Lower lobe of right lung (tissue), 2 donors: ENCODE measurements at regions not wholly inside any gene's neighbourhood (a gene's known extent, or its start where the extent isn't known, plus 50 kb on each side); places are given as distances from the start of the nearest gene placed in this dataset.

Source experiments
- ATAC-seq, 2 donors: fragments of 200-7000 bp; cut with Tn5 transposase; one replicate each; pipeline ENCODE4 v1.9.1; 2020 to 2022; ENCODE audit warnings: mild to moderate bottlenecking in 2 of 2, moderate library complexity in 2 of 2
- DNase-seq: peaks from one replicate; pipeline ENCODE4 v3.0.0-alpha.2; 2020
- H3K27ac ChIP-seq: fragments of 200-600 bp; one replicate; pipeline ENCODE4 v1.8.0; 2022
- H3K27me3 ChIP-seq: fragments of 200-600 bp; one replicate; pipeline ENCODE4 v1.8.0; 2022; ENCODE audit warnings: low read depth
- H3K36me3 ChIP-seq: fragments of 200-600 bp; one replicate; pipeline ENCODE4 v1.8.0; 2022; ENCODE audit warnings: mild to moderate bottlenecking
- H3K4me1 ChIP-seq: fragments of 200-600 bp; one replicate; pipeline ENCODE4 v1.8.0; 2022
- H3K4me3 ChIP-seq: fragments of 200-600 bp; one replicate; pipeline ENCODE4 v1.8.0; 2022; ENCODE audit warnings: mild to moderate bottlenecking
- H3K9me3 ChIP-seq: fragments of 200-600 bp; one replicate; pipeline ENCODE4 v1.8.0; 2022
- CTCF ChIP-seq: fragments of 200-600 bp; IDR thresholded peaks from one replicate; pipeline ENCODE4 v1.8.0; 2022; ENCODE audit warnings: antibody characterized with exemption, mild to moderate bottlenecking
- intact Hi-C: fragments of 100-400 bp; cut with DNase I; formaldehyde crosslinking; loops from one replicate; pipeline ENCODE4 v1.11.0; 2022
- donor health status: DM: no; HTN: yes; CAD: no; lungs with severe emphysema.

GRCh38 chr12:62113366-62114011, 146.7 kb upstream of the USP15 start:
- Histone ChIP-seq H3K4me3 (no peak overlapping the region), H3K27ac (no peak overlapping the region), H3K36me3 (no peaks in the 10 kb centered on the region), H3K4me1 (no peaks in the 10 kb centered on the region), H3K9me3 (no peaks in the 10 kb centered on the region), H3K27me3 (no peaks in the 10 kb centered on the region)
- DNase-seq (no peak), ATAC-seq (no peak)
- TF ChIP-seq CTCF = no peak
- intact Hi-C loops = no loop called here

GRCh38 chr12:62116986-62117385, 143.2 kb upstream of the USP15 start:
- no peak for DNase-seq
- no peak for ATAC-seq
- intact Hi-C loops = no loop called here
- Histone ChIP-seq H3K27me3 (no peaks in the 10 kb centered on the region), H3K27ac (no peak overlapping the region), H3K9me3 (no peaks in the 10 kb centered on the region), H3K36me3 (no peaks in the 10 kb centered on the region), H3K4me1 (no peaks in the 10 kb centered on the region), H3K4me3 (no peak overlapping the region)
- TF ChIP-seq CTCF = no peak

- H3K9me3 ChIP-seq = no peaks in the 10 kb centered on the region
- no peaks in the 10 kb centered on the region for H3K27me3 ChIP-seq
- TF ChIP-seq CTCF = peak; percentile 50
- H3K36me3 ChIP-seq = no peaks in the 10 kb centered on the region
- DNase-seq (no peak), ATAC-seq (peak; percentile 70 to 72)
- intact Hi-C loops = no loop called here
- no peaks in the 10 kb centered on the region for H3K4me1 ChIP-seq
- H3K4me3 ChIP-seq = no peak overlapping the region
- no peak overlapping the region for H3K27ac ChIP-seq
Observed at GRCh38 chr12:62123721-62124203, 136.4 kb upstream of the USP15 start.

GRCh38 chr12:62127516-62127915, 132.7 kb upstream of the USP15 start:
- no peaks in the 10 kb centered on the region for H3K36me3 ChIP-seq
- H3K4me3 ChIP-seq = no peak overlapping the region
- intact Hi-C loops = no loop called here
- no peak for ATAC-seq
- TF ChIP-seq CTCF = no peak
- no peak overlapping the region for H3K27ac ChIP-seq
- H3K4me1 ChIP-seq = no peaks in the 10 kb centered on the region
- DNase-seq = no peak
- no peaks in the 10 kb centered on the region for H3K27me3 ChIP-seq
- no peaks in the 10 kb centered on the region for H3K9me3 ChIP-seq

GRCh38 chr12:62128175-62128975, 131.8 kb upstream of the USP15 start:
- no peak for TF ChIP-seq CTCF
- ATAC-seq = no peak
- DNase-seq = no peak
- Histone ChIP-seq H3K27me3 (no peaks in the 10 kb centered on the region), H3K4me1 (no peaks in the 10 kb centered on the region), H3K9me3 (no peaks in the 10 kb centered on the region), H3K4me3 (no peak overlapping the region), H3K36me3 (no peaks in the 10 kb centered on the region), H3K27ac (no peak overlapping the region)
- intact Hi-C loops = no loop called here
